ENCODE measurements at regions not wholly inside any gene's neighbourhood (a gene's known extent, or its start where the extent isn't known, plus 50 kb on each side); places are given as distances from the start of the nearest gene placed in this dataset.
"Not testable (repeated sequence)": the region's sequence is repeated elsewhere in the genome, so short reads cannot be mapped to it uniquely, and the experiment has no call there.

DNA sequence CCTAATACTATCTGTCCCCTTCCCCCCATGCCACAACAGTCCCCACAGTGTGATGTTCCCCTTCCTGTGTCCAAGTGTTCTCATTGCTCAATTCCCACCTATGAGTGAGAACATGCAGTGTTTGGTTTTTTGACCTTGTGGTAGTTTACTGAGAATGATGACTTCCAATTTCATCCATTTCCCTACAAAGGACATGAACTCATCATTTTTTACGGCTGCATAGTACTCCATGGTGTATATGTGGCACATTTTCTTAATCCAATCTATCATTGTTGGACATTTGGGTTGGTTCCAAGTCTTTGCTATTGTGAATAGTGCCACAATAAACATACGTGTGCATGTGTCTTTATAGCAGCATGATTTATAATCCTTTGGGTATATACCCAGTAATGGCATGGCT, 56.9 kb upstream of the SPIN3 start:
- not testable (repeated sequence) for H2AK5ac ChIP-seq (ENCODE audit: insufficient read length, low read length); DNase-seq; H3K27ac Mint-ChIP-seq; H2BK15ac ChIP-seq (ENCODE audit: low read depth, low read length); H2BK20ac ChIP-seq (ENCODE audit: low read depth, low read length, poor library complexity, severe bottlenecking); H3K23me2 ChIP-seq (ENCODE audit: insufficient read length, low read depth, low read length, poor library complexity, severe bottlenecking); H3K4ac ChIP-seq (ENCODE audit: low read depth, low read length); H3K27me3 Mint-ChIP-seq (ENCODE audit: low read depth); H4K91ac ChIP-seq (ENCODE audit: insufficient read length, low read depth, low read length); H3K27ac ChIP-seq (ENCODE audit: insufficient read length, low read depth, low read length); H4K20me1 ChIP-seq (ENCODE audit: control insufficient read depth, insufficient read depth, insufficient read length); H3K23ac ChIP-seq (ENCODE audit: insufficient read length, low read depth, low read length); H2BK120ac ChIP-seq (ENCODE audit: low read depth, low read length, poor library complexity, severe bottlenecking); H4K5ac ChIP-seq (ENCODE audit: insufficient read length, low read depth, low read length); H3T11ph ChIP-seq (ENCODE audit: low read length); H3K27me3 ChIP-seq (ENCODE audit: insufficient read depth, low read length); H3K14ac ChIP-seq (ENCODE audit: insufficient read depth, low read length); H2BK5ac ChIP-seq (ENCODE audit: insufficient read length, low read length); H3K79me2 ChIP-seq (ENCODE audit: insufficient read depth, low read length); H3K4me1 ChIP-seq (ENCODE audit: insufficient read depth, low read length); H2AFZ ChIP-seq (ENCODE audit: low read length); H3K56ac ChIP-seq (ENCODE audit: insufficient read length, low read depth, low read length); H4K8ac ChIP-seq (replicated peaks; ENCODE audit: insufficient read length, low read depth, low read length); H3K4me2 ChIP-seq (ENCODE audit: insufficient read depth, insufficient read length, low read length); H3K18ac ChIP-seq (ENCODE audit: insufficient read length, low read depth, low read length); H3K79me1 ChIP-seq (ENCODE audit: insufficient read depth, low read depth, low read length, poor library complexity, severe bottlenecking); H3K36me3 Mint-ChIP-seq (ENCODE audit: insufficient read depth in 1 of 3, low read depth in 3 of 3); H3K4me3 Mint-ChIP-seq; H3K9ac ChIP-seq (ENCODE audit: extremely low read depth, insufficient read length, low read length); H3K4me1 Mint-ChIP-seq; H3K9me3 ChIP-seq (ENCODE audit: control insufficient read depth, low read depth, low read length); H2BK12ac ChIP-seq (ENCODE audit: insufficient read length, low read depth, low read length)
- no CpG with 5 or more reads among the region's 2 CpGs for WGBS (ENCODE audit: extremely low coverage, insufficient read length, low lambda C conversion rate)
- H3K9me3 Mint-ChIP-seq: peaks cover 83 to 90% of the 10 kb centered on the region in 2 experiments

Measured in H9 (cell line).